ENCODE measurements at regions not wholly inside any gene's neighbourhood (a gene's known extent, or its start where the extent isn't known, plus 50 kb on each side); places are given as distances from the start of the nearest gene placed in this dataset.
"Not testable (repeated sequence)": the region's sequence is repeated elsewhere in the genome, so short reads cannot be mapped to it uniquely, and the experiment has no call there.

- no peak for DNase-seq (ENCODE audit: extremely low read depth in 1 of 11, low read depth in 9 of 11, low spot score in 4 of 11)
These were observed 1011.7 kb upstream of the GYPC start for GRCh38 chr2:125644257-125644656.

DNA sequence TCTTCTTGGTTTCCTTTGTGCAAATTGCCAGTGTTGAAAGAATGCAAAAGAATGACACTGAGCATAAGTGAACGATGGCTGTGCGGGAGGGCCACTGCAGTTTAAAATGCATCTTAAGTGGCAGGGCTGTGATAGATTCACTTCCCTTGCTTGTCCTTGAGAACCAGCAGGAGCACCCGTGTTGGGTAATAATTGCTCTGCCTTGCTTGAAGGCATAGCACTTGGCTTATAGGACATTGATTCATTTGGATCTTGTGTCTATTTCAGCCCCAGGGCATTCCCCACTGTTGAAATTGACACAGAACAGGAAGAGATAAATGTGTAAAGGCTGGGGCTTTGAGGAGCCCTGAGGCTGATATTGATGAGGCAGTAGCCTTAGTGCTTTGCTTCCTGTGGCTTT lies 1003.7 kb upstream of the GYPC start:
- DNase-seq (ENCODE audit: extremely low read depth in 1 of 11, low read depth in 9 of 11, low spot score in 4 of 11), result no peak

- DNase-seq (ENCODE audit: extremely low read depth in 1 of 11, low read depth in 9 of 11, low spot score in 4 of 11), result no peak
These were observed 1001.7 kb upstream of the GYPC start for GRCh38 chr2:125654226-125654625.

DNA sequence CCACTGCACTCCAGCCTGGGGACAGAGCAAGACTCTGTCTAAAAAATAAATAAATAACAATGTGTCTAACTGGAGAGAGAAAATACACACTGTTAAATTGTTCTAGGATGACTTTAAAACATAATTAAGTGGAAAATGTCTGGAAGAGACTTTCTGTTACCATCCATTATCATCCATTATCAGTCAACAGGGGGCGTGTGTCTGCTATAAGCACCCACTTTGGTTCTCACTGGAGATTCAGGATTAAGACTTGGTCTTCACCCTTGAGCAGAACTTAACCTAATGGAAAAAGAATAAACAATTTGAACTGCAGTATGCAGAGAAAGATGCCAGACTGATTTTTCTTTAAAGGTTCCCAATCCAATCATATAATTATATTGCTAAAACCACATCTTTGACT lies 999.8 kb upstream of the GYPC start:
- DNase-seq (ENCODE audit: extremely low read depth in 1 of 11, low read depth in 9 of 11, low spot score in 4 of 11), result no peak

DNA sequence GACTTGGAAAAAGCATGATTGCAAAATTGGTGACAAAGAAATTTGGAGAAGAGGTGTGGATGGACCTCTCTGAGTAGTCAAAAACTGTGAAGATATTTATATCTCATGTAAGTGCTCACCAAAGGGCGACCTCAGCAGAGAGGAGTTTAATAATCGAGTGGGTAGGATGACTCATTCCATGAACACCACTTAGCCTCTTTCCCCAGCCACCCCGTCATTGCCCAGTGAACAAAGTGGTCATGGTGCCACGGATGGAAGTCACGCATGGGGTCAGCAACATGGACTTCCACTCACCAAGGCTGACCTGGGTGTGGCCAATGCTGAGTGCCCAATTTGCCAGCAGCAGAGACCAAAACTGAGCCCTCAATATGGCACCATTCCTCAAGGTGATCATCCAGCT lies 997.4 kb upstream of the GYPC start:
- DNase-seq (ENCODE audit: extremely low read depth in 1 of 11, low read depth in 9 of 11, low spot score in 4 of 11), result no peak

- not testable (repeated sequence) for DNase-seq (ENCODE audit: extremely low read depth in 1 of 11, low read depth in 9 of 11, low spot score in 4 of 11)
These were observed 995.6 kb upstream of the GYPC start for GRCh38 chr2:125660369-125660768.

DNA sequence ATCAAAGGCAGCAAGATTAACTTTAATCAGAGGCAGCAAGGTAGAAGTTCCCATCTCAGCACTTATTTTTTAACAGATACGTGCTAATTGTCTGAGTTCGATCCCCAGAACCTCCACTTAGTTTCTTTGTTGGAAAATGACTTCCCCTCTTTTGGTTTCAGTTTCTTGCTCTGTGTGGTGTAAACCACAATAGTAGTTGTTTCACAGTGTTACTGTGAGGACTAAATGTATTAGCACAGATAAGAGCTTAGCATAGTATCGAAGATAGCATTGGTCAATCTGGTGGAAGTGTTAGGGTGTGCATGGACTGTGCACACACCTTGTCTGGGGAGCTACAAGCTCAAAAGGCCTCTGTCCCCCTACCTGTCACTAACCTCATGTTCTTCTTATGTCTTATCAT lies 988.3 kb upstream of the GYPC start:
- DNase-seq (ENCODE audit: extremely low read depth in 1 of 11, low read depth in 9 of 11, low spot score in 4 of 11), result no peak

DNA sequence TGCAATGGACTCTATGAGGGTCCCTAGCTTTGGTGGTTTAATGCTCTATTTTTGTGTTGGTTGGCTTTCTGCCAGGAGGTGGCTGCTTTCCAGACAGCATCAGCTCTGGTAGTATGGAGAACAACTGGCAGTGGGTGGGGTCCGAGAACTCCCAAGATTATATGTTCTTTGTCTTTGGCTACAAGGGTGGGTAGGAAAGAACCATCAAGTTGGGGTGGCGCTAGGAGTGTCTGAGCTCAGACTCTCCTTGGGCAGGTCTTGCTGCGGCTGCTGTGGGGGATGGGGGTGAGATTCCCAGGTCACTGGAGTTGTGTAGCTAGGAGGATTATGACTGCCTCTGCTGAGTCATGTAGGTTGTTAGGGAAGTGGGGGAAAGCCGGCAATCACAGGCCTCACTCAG lies 976.1 kb upstream of the GYPC start:
- no peak for DNase-seq (ENCODE audit: extremely low read depth in 1 of 11, low read depth in 9 of 11, low spot score in 4 of 11)

DNA sequence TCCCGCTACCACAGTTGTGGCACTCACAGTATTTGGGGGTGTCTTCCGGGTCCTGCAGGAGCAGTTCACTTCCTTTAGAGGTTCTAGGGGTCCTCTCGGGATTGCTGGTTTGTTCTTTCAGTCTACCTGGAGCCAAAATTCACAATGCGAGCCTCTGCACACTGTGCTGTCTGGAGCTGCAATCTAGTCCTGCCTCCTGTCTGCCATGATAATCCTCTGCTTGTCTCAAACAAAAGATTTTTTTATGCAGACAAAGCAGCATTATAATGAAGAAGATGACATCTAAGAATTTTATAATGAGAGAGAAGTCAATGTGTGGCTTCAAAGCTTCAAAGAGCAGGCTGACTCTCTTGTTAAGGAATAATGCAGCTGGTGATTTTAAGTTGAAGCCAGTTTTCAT lies 975.1 kb upstream of the GYPC start:
- no peak for DNase-seq (ENCODE audit: extremely low read depth in 1 of 11, low read depth in 9 of 11, low spot score in 4 of 11)

DNA sequence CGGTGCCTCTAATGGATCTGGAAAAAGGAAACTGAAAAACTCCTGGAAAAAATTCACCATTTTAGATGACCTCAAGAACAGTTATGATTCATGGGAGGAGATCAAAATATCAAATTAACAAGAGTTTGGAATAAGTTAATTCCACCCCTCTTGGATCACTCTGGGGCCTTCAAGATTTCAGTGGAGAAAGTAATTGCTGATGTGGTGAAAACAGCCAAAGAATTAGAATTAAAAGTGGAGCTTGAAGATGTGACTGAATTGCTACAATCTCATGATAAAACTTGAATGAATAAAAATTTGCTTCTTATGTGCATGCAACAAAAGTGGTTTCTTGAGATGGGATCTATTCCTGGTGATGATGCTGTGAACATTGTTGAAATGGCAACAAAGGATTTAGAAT lies 974.4 kb upstream of the GYPC start:
- DNase-seq (ENCODE audit: extremely low read depth in 1 of 11, low read depth in 9 of 11, low spot score in 4 of 11), result no peak

- DNase-seq (ENCODE audit: extremely low read depth in 1 of 11, low read depth in 9 of 11, low spot score in 4 of 11), result no peak
These were observed 973.8 kb upstream of the GYPC start for GRCh38 chr2:125681976-125682805.

- no peak for DNase-seq (ENCODE audit: extremely low read depth in 1 of 11, low read depth in 9 of 11, low spot score in 4 of 11)
These were observed 971.7 kb upstream of the GYPC start for GRCh38 chr2:125684256-125684655.

DNA sequence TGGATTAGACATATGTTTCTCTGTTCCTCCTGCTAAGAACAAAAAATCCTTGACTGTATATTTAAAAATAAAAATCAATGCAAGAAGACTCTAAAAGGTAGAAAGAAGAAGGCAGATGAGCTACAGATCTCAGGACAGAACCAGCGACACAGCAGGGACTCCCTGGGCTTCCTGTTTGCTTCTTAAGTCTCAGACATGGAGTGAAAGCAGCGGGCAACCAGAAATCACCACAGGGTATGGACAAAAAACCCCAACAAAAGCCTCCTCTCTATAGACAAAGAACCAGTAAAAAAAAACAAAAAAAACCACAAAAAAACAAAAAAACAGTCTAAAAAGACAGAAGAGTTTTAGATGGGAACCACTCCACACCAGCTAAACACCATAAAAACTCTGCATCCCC lies 971.0 kb upstream of the GYPC start:
- no peak for DNase-seq (ENCODE audit: extremely low read depth in 1 of 11, low read depth in 9 of 11, low spot score in 4 of 11)

DNA sequence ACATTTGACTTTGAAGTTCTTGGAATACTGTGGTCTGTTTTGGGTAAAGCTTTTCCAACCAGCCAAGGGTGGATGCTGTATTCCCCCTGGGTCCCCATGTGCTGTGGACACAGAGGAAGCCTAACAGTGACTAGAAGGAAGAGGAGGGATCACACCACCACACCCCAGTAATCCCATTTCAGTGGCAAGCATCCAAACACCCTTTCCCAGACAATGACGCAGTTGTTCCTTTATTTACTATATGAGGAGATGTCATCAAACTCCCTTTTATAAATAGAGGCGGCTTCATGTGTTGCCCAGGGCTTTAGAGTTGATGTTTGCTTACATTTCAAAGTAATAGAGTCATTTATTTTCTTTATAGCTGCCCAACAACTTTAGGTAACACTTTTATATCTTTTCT lies 959.4 kb upstream of the GYPC start:
- no peak for DNase-seq (ENCODE audit: extremely low read depth in 1 of 11, low read depth in 9 of 11, low spot score in 4 of 11)

DNA sequence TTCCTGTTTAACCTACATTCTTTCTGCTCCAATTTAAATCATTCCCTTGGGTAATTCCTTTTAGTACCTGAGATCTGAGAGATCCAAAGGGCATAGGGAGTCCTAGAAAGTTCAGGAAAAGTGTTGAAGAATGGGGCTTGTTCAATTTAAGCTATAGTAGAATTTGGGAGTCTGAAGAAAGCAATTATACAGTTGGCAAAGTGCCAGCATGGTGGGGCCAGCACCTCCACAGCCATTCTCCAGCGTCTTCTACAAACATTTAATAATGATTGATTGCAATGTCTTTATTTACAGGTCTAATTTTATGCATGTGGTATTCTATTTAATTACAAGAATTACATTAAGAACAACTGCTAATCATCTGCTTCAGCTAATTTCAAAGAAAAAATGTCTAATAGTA lies 957.7 kb upstream of the GYPC start:
- DNase-seq (ENCODE audit: extremely low read depth in 1 of 11, low read depth in 9 of 11, low spot score in 4 of 11), result no peak

DNA sequence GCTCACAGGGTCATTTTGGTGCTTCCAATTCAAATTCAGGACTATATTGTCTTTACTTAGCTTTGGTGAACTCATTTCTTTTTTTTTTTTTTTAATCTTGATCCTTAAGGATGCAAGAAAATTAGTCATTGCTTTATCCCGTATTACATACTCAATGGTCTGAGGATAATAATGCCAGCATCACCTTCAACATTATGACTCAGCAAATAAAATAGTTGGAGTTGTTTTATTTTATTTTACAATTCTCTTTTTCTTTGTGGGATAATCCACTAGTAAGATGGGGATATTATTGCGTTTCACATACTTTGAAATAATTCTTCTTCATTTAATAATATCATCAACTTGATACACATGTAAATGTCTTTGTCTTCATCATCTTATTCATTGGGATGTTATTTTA lies 954.9 kb upstream of the GYPC start:
- DNase-seq (ENCODE audit: extremely low read depth in 1 of 11, low read depth in 9 of 11, low spot score in 4 of 11), result no peak

GRCh38 chr2:125707611-125708010 lies 948.3 kb upstream of the GYPC start:
- DNase-seq (ENCODE audit: extremely low read depth in 1 of 11, low read depth in 9 of 11, low spot score in 4 of 11), result no peak

DNA sequence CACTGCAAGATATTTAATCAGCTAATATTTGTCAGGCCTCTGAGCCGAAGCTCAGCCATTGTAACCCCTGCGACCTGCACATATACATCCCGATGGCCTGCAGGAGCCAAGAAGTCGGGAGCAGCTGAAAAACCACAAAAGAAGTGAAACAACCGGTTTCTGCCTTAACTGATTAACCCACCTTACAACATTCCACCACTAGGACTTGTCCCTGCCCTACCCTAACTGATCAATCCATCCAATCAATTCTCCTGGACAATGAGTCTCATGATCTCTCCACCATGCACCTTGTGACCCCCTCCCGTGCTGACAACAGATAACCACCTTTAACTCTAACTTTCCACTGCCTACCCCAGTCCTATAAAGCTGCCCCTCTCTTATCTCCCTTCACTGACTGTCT lies 945.4 kb upstream of the GYPC start:
- DNase-seq (ENCODE audit: extremely low read depth in 1 of 11, low read depth in 9 of 11, low spot score in 4 of 11), result no peak

- no peak for DNase-seq (ENCODE audit: extremely low read depth in 1 of 11, low read depth in 9 of 11, low spot score in 4 of 11)
These were observed 944.9 kb upstream of the GYPC start for GRCh38 chr2:125711075-125711474.

GRCh38 chr2:125713533-125713932 lies 942.4 kb upstream of the GYPC start:
- DNase-seq (ENCODE audit: extremely low read depth in 1 of 11, low read depth in 9 of 11, low spot score in 4 of 11), result no peak

- DNase-seq (ENCODE audit: extremely low read depth in 1 of 11, low read depth in 9 of 11, low spot score in 4 of 11), result no peak
These were observed 934.8 kb upstream of the GYPC start for GRCh38 chr2:125721072-125721721.
